ENCODE measurements at regions not wholly inside any gene's neighbourhood (a gene's known extent, or its start where the extent isn't known, plus 50 kb on each side); places are given as distances from the start of the nearest gene placed in this dataset.

- Histone ChIP-seq H3K4me2 (ENCODE audit: insufficient read depth, low read length) (no peak overlapping the region), H3K36me3 (ENCODE audit: control insufficient read depth in 2 of 2, extremely low read depth in 1 of 2, insufficient read depth in 2 of 2, low read length in 2 of 2) (no peaks in the 10 kb centered on the region), H3K27me3 (ENCODE audit: control insufficient read depth in 2 of 2, insufficient read depth in 2 of 2, low read length in 2 of 2) (peaks cover 0 to 2% of the 10 kb centered on the region in 2 experiments), H3K9ac (replicated peaks; ENCODE audit: extremely low read depth, insufficient read depth, low read length) (no peak overlapping the region), H3K9me1 (replicated peaks; ENCODE audit: control insufficient read depth, extremely low read depth, insufficient read depth, low read length) (no peaks in the 10 kb centered on the region), H3K27ac (ENCODE audit: insufficient read depth, low read depth, low read length) (no peak overlapping the region), H3K79me2 (ENCODE audit: control insufficient read depth, insufficient read depth, low read length) (no peaks in the 10 kb centered on the region), H4K20me1 (replicated peaks; ENCODE audit: control insufficient read depth, extremely low read depth, insufficient read depth, low read length) (no peaks in the 10 kb centered on the region), H3K9me3 (replicated peaks; ENCODE audit: control insufficient read depth, insufficient read depth, low read length) (no peaks in the 10 kb centered on the region), H3K4me1 (ENCODE audit: control insufficient read depth, extremely low read depth, insufficient read depth, low read length) (no peaks in the 10 kb centered on the region), H3K4me3 (replicated peaks in 1 of 3; ENCODE audit: insufficient read depth in 1 of 3, low read depth in 1 of 3, low read length in 3 of 3) (no peak overlapping the region), H2AFZ (ENCODE audit: low read depth, low read length) (no peak overlapping the region)
- dilution Hi-C loops (cut with MboI; ENCODE audit: extremely low pct_ligation_motif_present, low sequenced_read_pairs) (no loop called here), intact Hi-C loops (cut with micrococcal nuclease) (no loop called here)
- no peak for FAIRE-seq
- ChIA-PET CTCF (no interaction called here), POLR2A (no interaction called here)
- BruUV-seq (replicated peaks): no TSS peak
- no peak for TF ChIP-seq MYC (IDR thresholded peaks at IDR 0.05; ENCODE audit: low read depth, low read length)
- TF ChIP-seq EZH2 (IDR thresholded peaks at IDR 0.05; ENCODE audit: borderline replicate concordance, low read depth, low read length, severe bottlenecking): no peak
- no peak for TF ChIP-seq JUN (IDR thresholded peaks at IDR 0.05; ENCODE audit: borderline replicate concordance, insufficient read depth, insufficient read length, low read depth)
- no peak for TF ChIP-seq CTCF (IDR thresholded peaks at IDR 0.05; ENCODE audit: extremely low read depth in 1 of 2, insufficient read depth in 1 of 2, low read depth in 1 of 2, low read length in 2 of 2)
- no peak for TF ChIP-seq FOS (IDR thresholded peaks at IDR 0.05; ENCODE audit: borderline replicate concordance, insufficient read depth, low read length)
- no peak for TF ChIP-seq POLR2A (IDR thresholded peaks at IDR 0.05; ENCODE audit: low read depth, low read length)
- TF ChIP-seq GATA2 (IDR thresholded peaks at IDR 0.05; ENCODE audit: insufficient read depth, insufficient read length, low read depth, low read length): no peak
- no peak for TF ChIP-seq POLR2AphosphoS5 (IDR thresholded peaks at IDR 0.05; ENCODE audit: insufficient read depth, low read depth, low read length)
- DNase-seq (ENCODE audit: low read depth, low spot score): no peak
Measured at GRCh38 chr9:81790166-81790565, 100.8 kb upstream of the TLE1 start.

Measured in endothelial cell of umbilical vein (primary cell).